ENCODE measurements at regions not wholly inside any gene's neighbourhood (a gene's known extent, or its start where the extent isn't known, plus 50 kb on each side); places are given as distances from the start of the nearest gene placed in this dataset.

DNA sequence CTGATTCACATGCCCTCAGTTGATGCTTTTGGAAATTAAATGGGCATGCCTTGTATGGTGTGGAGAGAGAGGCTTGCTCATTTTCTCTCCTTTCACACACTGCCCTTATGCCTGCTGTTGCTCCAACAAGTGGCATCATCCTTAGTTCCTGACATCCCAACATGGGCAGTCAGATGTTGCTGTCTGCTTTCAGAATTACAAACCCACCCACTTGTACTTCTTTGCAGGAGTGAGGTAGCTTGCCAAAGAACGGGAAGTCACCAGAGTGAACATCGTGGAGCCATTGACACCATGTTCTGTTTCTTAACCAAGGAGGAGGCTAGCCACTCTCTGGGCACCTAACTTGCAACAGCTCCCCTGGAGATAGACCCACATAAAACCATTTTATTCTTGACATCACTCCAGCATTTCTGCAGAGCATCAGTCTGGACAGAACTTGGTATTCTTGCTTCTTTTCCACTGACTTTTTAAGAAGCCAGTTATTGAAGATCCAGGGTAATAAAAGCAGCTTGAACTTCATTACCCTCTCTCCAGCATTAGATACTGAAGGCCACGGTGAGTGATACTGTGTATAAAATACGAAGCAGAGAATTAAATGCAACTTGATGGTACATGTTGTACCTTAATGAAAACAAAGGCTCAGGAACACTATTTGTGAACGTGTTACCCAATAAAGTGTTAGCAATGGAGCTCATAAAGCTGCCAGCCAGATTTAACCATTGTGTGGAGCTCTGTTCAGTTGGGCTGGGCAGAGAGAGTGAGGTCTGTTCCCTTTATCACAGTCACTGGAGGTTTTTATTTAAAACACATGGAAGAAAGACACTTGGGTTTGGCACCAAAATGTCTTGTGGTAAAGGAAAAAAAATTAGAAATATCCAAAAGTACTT lies 195.8 kb upstream of the HABP2 start:
- TF ChIP-seq, protein P1, sequence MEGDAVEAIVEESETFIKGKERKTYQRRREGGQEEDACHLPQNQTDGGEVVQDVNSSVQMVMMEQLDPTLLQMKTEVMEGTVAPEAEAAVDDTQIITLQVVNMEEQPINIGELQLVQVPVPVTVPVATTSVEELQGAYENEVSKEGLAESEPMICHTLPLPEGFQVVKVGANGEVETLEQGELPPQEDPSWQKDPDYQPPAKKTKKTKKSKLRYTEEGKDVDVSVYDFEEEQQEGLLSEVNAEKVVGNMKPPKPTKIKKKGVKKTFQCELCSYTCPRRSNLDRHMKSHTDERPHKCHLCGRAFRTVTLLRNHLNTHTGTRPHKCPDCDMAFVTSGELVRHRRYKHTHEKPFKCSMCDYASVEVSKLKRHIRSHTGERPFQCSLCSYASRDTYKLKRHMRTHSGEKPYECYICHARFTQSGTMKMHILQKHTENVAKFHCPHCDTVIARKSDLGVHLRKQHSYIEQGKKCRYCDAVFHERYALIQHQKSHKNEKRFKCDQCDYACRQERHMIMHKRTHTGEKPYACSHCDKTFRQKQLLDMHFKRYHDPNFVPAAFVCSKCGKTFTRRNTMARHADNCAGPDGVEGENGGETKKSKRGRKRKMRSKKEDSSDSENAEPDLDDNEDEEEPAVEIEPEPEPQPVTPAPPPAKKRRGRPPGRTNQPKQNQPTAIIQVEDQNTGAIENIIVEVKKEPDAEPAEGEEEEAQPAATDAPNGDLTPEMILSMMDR (IDR thresholded peaks at IDR 0.05; ENCODE audit: low read length) = no peak
- TF ChIP-seq EZH2 (optimal IDR thresholded peaks at IDR 0.05; ENCODE audit: low read depth, low read length) (no peak), EZH2phosphoT487 (IDR thresholded peaks at IDR 0.05; ENCODE audit: low read length) (no peak)

Data from MM.1S (cell line).